Vagina (tissue), 2 donors: ENCODE measurements at regions not wholly inside any gene's neighbourhood (a gene's known extent, or its start where the extent isn't known, plus 50 kb on each side); places are given as distances from the start of the nearest gene placed in this dataset.

Experiments
- POLR2A ChIP-seq, 2 donors: fragments of 450-650 bp; IDR thresholded peaks; one replicate each; pipeline ENCODE4 v1.6.1; 2017; ENCODE audit warnings: antibody characterized with exemption in 2 of 2, mild to moderate bottlenecking in 2 of 2, moderate library complexity in 2 of 2
- TF ChIP-seq, protein P1 (sequence below), 3 experiments: fragments of 450-650 bp in 2 of 3; fragments of 200-600 bp in 1 of 3; sonication (generic) in 1 of 3; IDR thresholded peaks; one replicate each; pipeline ENCODE4 v1.5.1; 2017 to 2019; ENCODE audit warnings: antibody characterized with exemption in 3 of 3, mild to moderate bottlenecking in 2 of 3, moderate library complexity in 2 of 3

- TF ChIP-seq, protein P1, sequence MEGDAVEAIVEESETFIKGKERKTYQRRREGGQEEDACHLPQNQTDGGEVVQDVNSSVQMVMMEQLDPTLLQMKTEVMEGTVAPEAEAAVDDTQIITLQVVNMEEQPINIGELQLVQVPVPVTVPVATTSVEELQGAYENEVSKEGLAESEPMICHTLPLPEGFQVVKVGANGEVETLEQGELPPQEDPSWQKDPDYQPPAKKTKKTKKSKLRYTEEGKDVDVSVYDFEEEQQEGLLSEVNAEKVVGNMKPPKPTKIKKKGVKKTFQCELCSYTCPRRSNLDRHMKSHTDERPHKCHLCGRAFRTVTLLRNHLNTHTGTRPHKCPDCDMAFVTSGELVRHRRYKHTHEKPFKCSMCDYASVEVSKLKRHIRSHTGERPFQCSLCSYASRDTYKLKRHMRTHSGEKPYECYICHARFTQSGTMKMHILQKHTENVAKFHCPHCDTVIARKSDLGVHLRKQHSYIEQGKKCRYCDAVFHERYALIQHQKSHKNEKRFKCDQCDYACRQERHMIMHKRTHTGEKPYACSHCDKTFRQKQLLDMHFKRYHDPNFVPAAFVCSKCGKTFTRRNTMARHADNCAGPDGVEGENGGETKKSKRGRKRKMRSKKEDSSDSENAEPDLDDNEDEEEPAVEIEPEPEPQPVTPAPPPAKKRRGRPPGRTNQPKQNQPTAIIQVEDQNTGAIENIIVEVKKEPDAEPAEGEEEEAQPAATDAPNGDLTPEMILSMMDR (IDR thresholded peaks at IDR 0.05), result no peak
- no peak for TF ChIP-seq POLR2A (IDR thresholded peaks at IDR 0.05)
Observed at GRCh38 chr7:45239486-45239885, 81.9 kb downstream of the RAMP3 start.
